GM18507 (cell line): ENCODE measurements at regions not wholly inside any gene's neighbourhood (a gene's known extent, or its start where the extent isn't known, plus 50 kb on each side); places are given as distances from the start of the nearest gene placed in this dataset.

Experiments used
- DNase-seq: peaks from one replicate; pipeline ENCODE4 v3.0.0; 2011; ENCODE audit warnings: low read depth; ENCODE audit not compliant: insufficient read length; ENCODE audit errors: extremely low spot score
- FAIRE-seq: peaks from 2 replicates; lab custom pipeline; 2011; peaks lifted over from hg19 to GRCh38; lab: Jason Lieb, UNC

GRCh38 chr16:85386467-85387170, 226.5 kb upstream of the GSE1 start:
- DNase-seq (no peak), FAIRE-seq (no peak)

DNA sequence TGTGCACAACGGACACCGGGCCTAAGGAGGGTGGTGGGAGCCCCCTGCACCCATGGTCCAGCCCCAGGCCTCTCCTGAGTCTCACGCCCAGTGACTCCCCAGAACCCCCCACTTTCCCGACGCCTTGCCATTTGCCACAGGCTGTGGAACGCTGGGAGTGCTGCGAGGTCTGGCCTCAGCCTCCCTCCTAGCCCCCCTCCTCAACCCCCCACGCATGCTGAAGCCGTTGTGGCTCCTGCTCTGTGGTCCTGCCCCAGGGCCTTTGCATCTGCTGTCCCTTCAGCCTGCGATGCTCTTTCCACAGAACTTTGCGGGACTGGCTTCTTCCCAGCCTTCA, 226.0 kb upstream of the GSE1 start:
- no peak for FAIRE-seq

DNA sequence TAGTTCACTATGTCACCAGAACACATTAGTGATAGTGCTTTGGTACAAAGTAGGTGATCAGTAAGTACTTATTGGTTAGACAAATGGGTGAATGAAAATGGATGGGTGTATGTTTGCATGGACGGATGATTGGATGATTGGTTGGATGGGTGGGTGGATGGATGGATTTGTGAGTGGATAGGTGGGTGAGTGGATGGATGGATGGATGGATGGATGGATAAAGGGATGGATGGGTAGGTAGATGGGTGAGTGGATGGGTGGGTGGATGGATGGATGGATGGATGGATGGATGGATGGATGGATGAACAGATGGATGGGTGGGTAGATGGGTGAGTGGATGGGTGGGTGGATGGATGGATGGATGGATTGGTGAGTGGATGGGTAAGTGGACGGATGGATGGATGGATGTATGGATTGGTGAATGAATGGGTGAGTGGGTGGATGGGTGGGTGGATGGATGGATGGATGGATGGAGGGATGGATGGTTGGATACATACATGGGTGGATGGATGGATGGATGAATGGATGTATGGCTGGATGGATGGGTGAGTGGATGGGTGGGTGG, 225.3 kb upstream of the GSE1 start:
- DNase-seq (no peak), FAIRE-seq (no peak)

More for the DNA sequence above, 226.0 kb upstream of the GSE1 start:
- no peak for DNase-seq

- FAIRE-seq, result no peak
- DNase-seq, result no peak
Measured at GRCh38 chr16:85389679-85390470, 223.2 kb upstream of the GSE1 start.

GRCh38 chr16:85390511-85391174, 222.5 kb upstream of the GSE1 start:
- FAIRE-seq, result no peak
- no peak for DNase-seq

DNA sequence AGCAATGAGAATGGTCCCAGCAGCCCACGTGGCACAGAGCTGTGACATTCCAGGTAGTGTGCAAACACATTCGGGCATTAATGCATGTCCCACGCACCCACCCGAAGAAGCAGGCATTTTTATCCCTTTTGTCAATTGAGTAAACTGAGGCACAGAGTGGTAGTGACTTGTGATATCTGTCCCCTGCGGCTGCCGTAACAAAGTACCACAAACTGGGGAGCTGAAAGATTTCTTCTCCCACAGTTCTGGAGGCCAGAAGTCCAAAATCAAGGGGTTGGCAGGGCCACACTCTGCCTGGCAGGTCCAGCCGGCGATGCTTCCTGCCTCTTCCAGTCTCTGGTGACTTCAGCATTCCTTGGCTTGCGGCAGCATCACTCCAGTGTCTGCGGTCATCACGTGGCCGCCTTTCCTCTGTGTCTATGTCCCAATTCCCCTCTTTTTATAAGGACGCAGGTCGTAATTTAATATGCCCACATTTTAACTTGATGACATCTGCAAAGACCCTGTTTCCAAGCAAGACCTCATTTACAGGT, 221.9 kb upstream of the GSE1 start:
- FAIRE-seq (no peak), DNase-seq (no peak)

- no peak for FAIRE-seq
- no peak for DNase-seq
Measured at GRCh38 chr16:85391769-85392583, 221.1 kb upstream of the GSE1 start.

DNA sequence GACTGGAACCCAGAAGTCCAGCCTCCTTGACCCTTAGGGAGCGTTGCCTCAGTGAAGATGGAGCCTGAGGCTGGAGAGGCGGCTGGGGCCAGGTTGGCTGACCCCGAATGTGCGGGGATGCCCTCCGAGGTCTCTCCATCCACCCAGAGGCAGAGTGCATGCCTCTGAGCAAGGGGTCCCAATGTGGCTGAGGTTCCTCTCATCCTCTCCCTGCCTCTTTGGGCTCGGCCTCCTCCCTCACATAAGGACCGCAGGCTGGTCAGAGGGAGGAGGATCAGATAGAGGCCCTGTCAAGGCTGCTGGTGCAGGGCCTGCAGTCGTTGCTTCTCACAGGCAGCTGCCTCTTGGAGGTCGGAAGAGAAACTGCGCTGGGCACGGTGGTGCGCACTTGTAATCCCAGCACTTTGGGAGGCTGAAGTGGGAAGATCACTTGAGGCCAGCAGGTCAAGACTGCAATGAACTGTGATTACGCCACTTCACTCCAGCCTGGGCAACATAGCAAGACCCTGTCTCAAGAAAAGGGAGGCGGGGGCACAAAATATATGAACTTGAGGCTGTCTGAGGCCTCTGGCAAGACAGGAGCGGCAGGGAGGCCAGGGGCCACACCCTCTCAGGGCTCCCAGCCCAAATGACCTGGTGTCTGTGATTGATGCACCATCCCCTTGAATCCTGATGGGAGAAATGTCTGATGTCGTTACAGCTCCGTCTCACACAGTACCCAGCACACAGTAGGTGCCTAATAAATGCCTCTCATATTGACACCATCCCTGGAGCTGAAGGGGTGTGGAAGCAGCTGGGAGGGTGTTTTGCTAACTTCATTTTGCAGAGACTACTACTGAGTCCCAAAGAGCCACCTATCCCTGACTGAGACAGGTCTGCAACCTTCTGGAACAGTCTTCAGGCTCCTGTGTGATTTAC, 220.1 kb upstream of the GSE1 start:
- DNase-seq (no peak), FAIRE-seq (no peak)

DNA sequence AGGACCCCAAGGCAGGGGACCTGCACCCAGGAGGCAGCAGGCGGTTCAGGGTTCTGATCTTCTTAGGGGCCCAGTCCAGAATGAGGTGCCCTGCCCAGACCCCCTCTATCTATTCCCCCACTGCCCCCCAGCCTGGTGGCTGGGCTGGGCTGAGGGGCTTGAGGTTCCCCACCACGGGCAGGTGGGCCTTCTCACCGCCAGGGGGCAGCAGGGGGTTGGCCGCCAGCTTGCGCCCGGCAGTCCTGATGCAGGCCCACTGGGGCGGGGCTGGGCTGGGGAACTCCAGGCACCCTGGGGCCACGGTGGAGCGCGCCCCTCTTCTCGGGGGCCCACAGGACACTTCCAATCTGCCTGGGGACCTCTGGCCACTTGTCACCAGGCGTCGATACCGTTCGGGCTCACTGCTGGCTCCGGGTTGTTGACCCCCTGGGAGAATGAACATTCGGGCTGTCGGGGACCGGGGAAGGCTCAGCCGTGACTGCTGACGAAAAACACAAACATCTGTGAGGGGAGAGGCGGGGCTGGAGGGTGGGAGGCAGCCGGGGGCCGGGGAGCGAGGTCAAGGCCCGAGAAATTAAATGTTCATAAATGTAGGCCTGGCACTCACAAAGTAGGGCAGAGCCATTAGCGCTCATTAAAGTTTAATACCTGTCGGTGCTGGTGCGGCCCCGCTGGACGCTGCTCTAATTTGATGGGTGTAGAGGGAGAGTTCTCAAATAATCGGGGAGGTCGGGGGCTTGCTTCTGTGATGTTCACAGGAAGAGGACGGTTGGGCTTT, 219.3 kb upstream of the GSE1 start:
- DNase-seq (peak; percentile 79), FAIRE-seq (no peak)

DNA sequence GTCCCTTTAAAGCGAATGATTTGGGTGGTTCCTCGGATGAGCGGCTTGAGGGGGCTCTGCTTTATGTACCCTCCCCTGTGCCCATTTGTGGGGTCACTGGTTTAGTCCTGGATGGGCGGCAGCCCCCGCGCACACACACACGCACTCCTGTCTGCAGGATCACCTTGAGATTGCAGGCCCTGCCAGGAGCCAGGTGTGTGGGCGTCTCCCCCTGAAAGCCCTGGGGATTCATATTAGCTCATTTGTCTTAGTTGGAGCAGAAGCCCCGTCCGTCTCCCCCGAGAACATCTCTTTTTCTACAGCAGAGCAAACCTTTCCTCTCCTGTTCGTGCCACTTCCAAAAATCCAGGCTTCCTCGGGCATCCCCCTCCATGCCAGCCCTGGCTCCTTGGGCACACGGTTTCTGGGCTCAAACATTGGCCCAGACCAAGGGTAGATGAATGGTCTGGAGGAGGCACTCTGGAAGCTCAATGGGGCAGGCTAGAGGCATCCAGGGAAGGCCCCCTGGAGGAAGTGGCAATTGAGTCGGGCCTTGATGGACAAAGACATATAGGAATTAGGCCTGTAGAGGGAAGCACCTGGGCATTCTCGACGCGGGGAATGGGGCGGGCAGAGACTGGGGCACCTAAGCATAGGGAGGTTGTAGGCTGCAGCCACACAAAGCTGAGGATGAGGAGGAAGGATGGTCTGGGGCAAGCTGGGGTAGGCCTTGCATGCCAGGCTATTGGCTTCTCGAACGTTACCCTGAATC, 218.5 kb upstream of the GSE1 start:
- no peak for DNase-seq
- no peak for FAIRE-seq

- DNase-seq (no peak), FAIRE-seq (no peak)
Measured at GRCh38 chr16:85395207-85395912, 217.8 kb upstream of the GSE1 start.

GRCh38 chr16:85395913-85396878, 216.9 kb upstream of the GSE1 start:
- FAIRE-seq (no peak), DNase-seq (no peak)

DNA sequence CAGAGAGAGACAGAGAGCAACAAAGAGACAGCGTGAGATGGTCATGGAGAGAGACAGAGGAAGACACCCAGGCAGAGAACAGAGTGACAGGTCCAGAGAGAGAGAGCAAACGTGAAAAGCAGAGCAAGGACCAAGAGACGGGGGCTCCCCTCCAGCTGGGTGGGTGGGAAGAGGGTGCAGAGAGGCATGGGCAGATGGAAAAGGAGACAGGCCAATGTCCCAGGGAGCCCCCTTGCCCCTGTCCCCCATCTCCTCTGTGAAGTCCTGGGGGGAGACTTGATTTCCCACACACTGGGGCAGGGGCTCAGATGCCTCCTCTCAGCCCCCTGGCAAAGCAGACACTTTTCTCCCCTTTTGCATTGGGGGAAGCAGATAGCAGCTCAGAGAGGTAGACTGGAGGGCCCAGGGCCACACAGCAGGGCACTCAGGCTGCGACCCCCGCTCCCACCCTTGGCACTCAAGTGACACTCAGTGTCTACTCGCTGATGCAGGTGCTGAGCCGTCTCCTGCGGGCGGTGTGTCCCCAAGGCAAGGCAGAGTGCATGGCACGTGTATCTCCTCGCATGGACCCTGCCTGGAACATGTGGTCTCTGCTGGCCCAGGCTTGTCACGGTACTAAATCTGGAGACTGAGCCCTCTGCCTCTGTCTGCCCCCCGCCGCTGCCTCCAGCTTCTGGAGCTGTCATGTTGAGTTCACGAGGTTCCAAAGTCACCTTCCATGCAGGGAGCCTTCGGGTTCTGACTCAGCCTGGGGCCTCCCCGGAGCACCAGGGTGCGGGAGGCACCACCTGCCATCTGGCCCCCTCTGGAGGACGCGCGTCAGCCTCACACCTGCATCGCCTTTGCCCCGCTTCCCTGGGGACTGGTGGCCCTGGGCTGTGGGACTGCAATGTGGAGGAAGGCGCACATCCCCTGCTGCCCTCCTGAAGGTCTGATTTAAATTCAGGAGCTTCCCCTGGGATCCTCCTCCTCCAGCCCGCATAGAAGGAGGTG, 215.9 kb upstream of the GSE1 start:
- DNase-seq (no peak), FAIRE-seq (no peak)

- FAIRE-seq (no peak), DNase-seq (no peak)
Measured at GRCh38 chr16:85398050-85398451, 215.1 kb upstream of the GSE1 start.
